OCI-LY3 (cell line): ENCODE measurements at regions not wholly inside any gene's neighbourhood (a gene's known extent, or its start where the extent isn't known, plus 50 kb on each side); places are given as distances from the start of the nearest gene placed in this dataset.

ENCODE experiments used
- EZH2phosphoT487 ChIP-seq: fragments of 200-600 bp; shearing (Covaris generic); IDR thresholded peaks from 2 replicates; pipeline ENCODE4 v1.6.1; 2018; ENCODE audit warnings: antibody characterized with exemption, mixed run types, low read depth
- TF ChIP-seq, protein P1 (sequence below): fragments of 200-600, 300-600 bp; sonication (generic); IDR thresholded peaks from 2 replicates; pipeline ENCODE4 v1.5.1; 2014; ENCODE audit warnings: antibody characterized with exemption, low read length, low read depth

DNA sequence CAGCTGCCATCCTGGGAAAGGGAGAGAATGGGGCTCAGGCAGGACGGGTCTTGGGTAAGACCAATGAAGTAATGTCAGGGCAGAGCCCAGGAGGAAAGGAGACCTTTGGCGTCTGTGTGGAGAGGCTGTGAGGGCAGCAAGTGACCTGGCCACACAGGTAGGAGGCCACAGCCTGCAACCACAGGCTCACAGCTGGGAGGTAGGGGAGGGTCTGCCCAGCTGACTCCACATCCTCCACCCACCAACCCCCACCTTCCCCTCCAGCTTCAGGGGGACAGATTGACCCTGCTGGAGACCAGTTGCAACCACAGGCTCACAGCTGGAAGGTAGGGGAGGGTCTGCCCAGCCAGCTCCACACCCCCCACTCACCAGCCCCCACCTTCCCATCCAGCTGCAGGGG, 262.2 kb upstream of the TCERG1L start:
- TF ChIP-seq, protein P1, sequence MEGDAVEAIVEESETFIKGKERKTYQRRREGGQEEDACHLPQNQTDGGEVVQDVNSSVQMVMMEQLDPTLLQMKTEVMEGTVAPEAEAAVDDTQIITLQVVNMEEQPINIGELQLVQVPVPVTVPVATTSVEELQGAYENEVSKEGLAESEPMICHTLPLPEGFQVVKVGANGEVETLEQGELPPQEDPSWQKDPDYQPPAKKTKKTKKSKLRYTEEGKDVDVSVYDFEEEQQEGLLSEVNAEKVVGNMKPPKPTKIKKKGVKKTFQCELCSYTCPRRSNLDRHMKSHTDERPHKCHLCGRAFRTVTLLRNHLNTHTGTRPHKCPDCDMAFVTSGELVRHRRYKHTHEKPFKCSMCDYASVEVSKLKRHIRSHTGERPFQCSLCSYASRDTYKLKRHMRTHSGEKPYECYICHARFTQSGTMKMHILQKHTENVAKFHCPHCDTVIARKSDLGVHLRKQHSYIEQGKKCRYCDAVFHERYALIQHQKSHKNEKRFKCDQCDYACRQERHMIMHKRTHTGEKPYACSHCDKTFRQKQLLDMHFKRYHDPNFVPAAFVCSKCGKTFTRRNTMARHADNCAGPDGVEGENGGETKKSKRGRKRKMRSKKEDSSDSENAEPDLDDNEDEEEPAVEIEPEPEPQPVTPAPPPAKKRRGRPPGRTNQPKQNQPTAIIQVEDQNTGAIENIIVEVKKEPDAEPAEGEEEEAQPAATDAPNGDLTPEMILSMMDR: no peak
- no peak for TF ChIP-seq EZH2phosphoT487
